NOMO-1 treated with DMSO at 0.1 percent for 48 hours (cell line): ENCODE measurements at regions not wholly inside any gene's neighbourhood (a gene's known extent, or its start where the extent isn't known, plus 50 kb on each side); places are given as distances from the start of the nearest gene placed in this dataset.
"Not testable (repeated sequence)": the region's sequence is repeated elsewhere in the genome, so short reads cannot be mapped to it uniquely, and the experiment has no call there.

Source experiments
- DNase-seq: peaks from one replicate; lab custom pipeline; 2025; ENCODE audit not compliant: unreplicated experiment; lab: John Stamatoyannopoulos, UW

- no peak for DNase-seq
Measured at GRCh38 chr11:91382946-91383345, 841.7 kb upstream of the FAT3 start.

DNA sequence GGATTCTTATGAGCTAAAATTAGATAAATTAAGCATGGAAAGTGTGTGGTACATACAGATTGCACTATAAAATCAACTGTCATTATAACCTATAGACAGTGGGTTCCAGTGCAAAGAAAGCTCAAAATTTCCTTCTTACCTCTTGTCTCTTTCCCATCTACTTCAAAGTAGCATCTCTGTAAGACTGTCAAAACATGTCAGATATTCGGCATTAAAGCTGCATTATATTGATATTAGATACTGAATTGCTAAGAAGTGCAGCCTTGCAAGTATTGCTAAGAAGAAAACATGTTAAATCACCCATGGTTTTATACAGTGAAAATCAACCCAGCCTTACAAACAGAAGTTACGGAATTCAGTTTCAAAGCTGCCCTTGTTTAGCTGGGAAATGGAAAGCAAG, 849.8 kb upstream of the FAT3 start:
- no peak for DNase-seq

GRCh38 chr11:91373497-91373896, 851.1 kb upstream of the FAT3 start:
- no peak for DNase-seq

DNA sequence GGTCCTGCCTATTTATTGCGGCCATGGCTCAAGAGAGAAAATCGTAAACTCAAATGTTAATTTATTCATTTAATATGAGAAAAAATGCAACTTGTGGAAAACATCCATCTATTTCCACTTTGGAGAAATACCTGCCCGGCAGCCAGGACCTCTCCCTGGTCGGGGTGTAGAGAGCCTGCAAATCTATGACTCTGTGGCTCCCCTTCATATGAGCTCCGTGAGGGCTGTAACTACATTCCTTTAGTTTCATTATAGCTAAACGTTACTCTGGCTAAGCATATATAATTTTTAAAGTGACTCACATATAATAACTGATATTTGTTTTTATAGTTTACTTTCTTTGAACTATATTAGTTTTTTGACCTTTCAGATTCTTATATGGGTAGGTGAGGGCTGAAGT, 857.8 kb upstream of the FAT3 start:
- DNase-seq, result no peak

- DNase-seq, result no peak
Measured at GRCh38 chr11:91365986-91366585, 858.5 kb upstream of the FAT3 start.

DNA sequence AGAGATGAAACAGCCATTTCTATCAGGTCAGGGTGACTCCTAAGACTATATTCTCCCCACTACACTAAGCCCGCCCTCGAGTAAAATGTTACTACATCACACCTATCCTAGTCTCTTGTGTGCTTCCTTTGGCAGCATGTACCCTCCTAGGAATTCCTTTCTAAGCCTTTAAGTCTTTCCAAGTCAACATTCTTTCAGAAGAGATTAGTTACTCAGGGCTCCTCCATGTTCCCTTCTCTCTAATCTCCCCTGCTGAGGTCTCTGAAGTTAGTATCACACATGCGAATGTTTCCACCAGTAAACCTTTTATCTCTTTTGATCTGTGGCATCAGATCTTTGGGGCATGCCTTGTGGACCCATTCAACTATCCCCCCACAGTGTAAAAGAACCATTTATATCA, 873.7 kb upstream of the FAT3 start:
- DNase-seq, result no peak

GRCh38 chr11:91326751-91327150, 897.9 kb upstream of the FAT3 start:
- DNase-seq, result no peak

GRCh38 chr11:91326280-91326679, 898.3 kb upstream of the FAT3 start:
- DNase-seq, result no peak

DNA sequence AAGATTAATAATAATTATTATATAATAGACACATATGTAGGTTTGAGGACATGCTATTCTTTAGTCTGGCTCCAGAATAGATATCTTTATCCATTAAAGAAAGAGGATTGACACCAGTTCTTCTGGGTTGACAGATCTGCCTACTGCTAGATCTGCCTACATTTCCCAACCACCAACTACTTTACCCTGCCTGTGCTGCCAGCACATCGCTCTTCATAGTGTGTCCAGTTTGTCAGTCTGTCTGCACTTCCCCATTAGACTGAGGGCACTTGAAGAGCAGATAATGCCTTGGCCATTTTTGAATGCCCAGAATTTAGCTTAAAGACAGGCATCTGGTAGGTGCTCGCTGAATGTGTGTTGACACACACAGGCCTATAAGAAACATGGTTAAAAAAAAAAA, 910.1 kb upstream of the FAT3 start:
- DNase-seq, result no peak

- no peak for DNase-seq
Measured at GRCh38 chr11:91312541-91312940, 912.1 kb upstream of the FAT3 start.

GRCh38 chr11:91310085-91310484, 914.5 kb upstream of the FAT3 start:
- DNase-seq, result no peak

- no peak for DNase-seq
Measured at GRCh38 chr11:91308069-91308468, 916.5 kb upstream of the FAT3 start.

DNA sequence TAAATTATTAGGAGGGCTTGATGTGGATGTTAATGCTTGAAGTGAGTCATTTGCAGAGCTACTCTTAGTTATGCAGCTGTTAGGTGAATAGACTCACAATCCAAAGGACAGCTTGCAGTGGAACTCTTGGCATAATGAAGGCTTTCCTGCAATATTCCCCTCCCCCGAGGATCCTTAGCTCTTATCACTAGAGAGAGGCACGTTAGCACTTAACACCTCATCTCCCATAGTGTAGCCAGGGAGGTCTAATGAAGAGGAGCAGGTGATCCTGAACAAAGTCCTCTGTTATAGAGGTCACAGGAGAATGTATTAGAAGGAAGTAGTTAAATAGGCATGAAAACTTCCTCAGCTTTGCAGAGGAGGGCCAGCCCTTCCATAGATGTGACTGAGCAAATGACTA, 919.2 kb upstream of the FAT3 start:
- no peak for DNase-seq

GRCh38 chr11:91303749-91304148, 920.9 kb upstream of the FAT3 start:
- DNase-seq, result no peak

DNA sequence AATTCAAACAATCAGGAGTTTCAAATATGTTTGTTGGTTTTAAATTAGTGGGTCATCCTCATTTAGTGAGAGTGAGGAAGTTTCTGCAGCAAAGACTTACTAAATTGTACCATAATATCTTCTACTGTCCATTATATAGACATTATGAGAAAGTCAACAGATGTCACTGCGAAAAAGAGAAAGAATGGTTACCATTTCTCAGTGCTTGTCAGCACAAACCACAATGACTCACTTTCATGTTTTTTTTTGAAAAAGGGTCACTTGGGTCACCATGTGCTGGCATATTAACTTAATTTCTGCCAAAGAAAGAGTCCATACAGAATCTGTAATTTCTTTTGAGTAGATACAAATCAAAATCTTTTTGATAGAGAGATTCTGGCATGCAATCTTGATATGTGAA, 924.6 kb upstream of the FAT3 start:
- no peak for DNase-seq

DNA sequence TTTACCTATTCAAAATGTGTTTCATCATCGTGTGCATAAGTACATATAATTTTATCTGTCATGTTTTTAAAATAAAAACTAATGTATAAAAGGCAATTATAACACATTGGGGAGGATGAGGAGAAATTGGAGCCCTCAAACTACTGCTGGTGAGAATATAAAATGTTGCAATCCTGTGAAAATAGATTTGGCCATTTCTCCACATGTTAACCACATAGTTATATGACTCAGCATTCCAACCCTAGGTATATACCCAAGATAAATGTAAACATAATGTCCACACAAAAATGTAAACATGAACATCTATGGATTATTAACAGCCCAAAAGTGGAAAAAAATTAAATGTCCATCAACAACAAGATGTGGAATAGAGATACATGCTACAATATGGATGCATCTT, 928.0 kb upstream of the FAT3 start:
- no peak for DNase-seq

DNA sequence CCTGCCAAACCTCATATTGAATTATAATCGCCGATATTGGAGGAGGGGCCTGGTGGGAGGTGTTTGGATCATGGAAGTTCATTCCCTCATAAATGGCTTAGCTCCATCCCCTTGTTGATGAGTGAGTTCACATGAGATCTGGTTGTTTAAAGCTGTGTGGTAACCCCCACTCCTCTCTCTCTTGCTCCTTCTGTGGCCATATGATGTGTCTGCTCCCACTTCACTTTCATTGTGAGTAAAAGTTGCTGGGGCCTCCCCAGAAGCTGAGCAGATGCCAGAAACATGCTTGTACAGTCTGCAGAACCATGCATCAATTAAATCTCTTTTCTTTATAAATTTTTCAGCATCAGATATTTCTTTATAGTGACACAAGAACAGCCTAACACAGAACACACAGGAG, 929.0 kb upstream of the FAT3 start:
- DNase-seq, result no peak

GRCh38 chr11:91293119-91293518, 931.5 kb upstream of the FAT3 start:
- DNase-seq, result peak; percentile 32

DNA sequence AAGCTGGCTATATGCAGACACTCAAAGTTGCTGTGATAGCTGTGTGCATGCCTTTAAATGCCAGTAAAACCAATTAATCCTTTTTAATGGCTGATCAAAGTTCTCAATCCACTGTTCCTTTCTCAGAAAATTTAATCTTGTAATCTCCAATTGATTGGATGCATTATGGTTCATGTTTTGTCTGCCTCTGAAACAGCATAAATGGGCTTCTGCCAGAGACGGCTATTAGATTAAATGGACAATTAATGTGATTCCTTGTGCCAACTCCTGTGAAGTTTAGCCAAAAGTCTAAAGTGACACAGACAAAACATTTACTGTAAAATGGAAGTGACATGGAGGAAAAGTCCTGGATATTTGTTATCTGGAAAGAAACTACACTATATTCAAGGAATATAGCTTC, 952.5 kb upstream of the FAT3 start:
- no peak for DNase-seq

GRCh38 chr11:91268512-91269295, 955.9 kb upstream of the FAT3 start:
- DNase-seq, result not testable (repeated sequence)

GRCh38 chr11:91265946-91266345, 958.7 kb upstream of the FAT3 start:
- no peak for DNase-seq

- no peak for DNase-seq
Measured at GRCh38 chr11:91264481-91264880, 960.1 kb upstream of the FAT3 start.
